Spleen (tissue), 11 donors: ENCODE measurements at regions not wholly inside any gene's neighbourhood (a gene's known extent, or its start where the extent isn't known, plus 50 kb on each side); places are given as distances from the start of the nearest gene placed in this dataset.

Experiments used
- DNase-seq: peaks from one replicate; pipeline ENCODE4 v3.0.0-alpha.2; 2020
- H3K27ac ChIP-seq, 8 donors: fragments of 200-600 bp; sonication (generic) in 7 of 8; 1 replicate in 4 of 8; 2 replicates in 4 of 8; pipeline versions ENCODE4 v1.5.0 to v1.8.0; 2016 to 2021; ENCODE audit warnings: inconsistent platforms in 4 of 8, mild to moderate bottlenecking in 4 of 8, moderate library complexity in 1 of 8
- H3K27me3 ChIP-seq, 7 donors: fragments of 200-600 bp; sonication (generic) in 6 of 7; replicated peaks in 1 of 7; 1 replicate in 4 of 7; 2 replicates in 3 of 7; pipeline versions ENCODE4 v1.5.0 to v1.8.0; 2016 to 2021; ENCODE audit warnings: inconsistent platforms in 3 of 7, mild to moderate bottlenecking in 1 of 7
- H3K36me3 ChIP-seq, 6 donors: fragments of 200-600 bp; sonication (generic) in 5 of 6; 1 replicate in 4 of 6; 2 replicates in 2 of 6; pipeline versions ENCODE4 v1.5.0 to v1.8.0; 2016 to 2021; ENCODE audit warnings: inconsistent platforms in 2 of 6
- H3K4me1 ChIP-seq, 6 donors: fragments of 200-600 bp; sonication (generic) in 5 of 6; 1 replicate in 3 of 6; 2 replicates in 3 of 6; pipeline versions ENCODE4 v1.5.0 to v1.8.0; 2016 to 2021; ENCODE audit warnings: inconsistent platforms in 3 of 6
- H3K4me3 ChIP-seq, 8 donors: fragments of 200-600 bp; sonication (generic) in 7 of 8; 1 replicate in 4 of 8; 2 replicates in 4 of 8; pipeline versions ENCODE4 v1.5.0 to v1.8.0; 2016 to 2021; ENCODE audit warnings: inconsistent platforms in 4 of 8, mild to moderate bottlenecking in 4 of 8, moderate library complexity in 2 of 8
- H3K9me3 ChIP-seq, 8 donors: fragments of 200-600 bp; sonication (generic) in 7 of 8; 1 replicate in 4 of 8; 2 replicates in 4 of 8; pipeline versions ENCODE4 v1.5.0 to v1.8.0; 2016 to 2021; ENCODE audit warnings: inconsistent platforms in 4 of 8
- CTCF ChIP-seq, 11 experiments: fragments of 200-600 bp in 7 of 11; fragments of 450-650 bp in 4 of 11; sonication (generic) in 4 of 11; IDR thresholded peaks in 8 of 11; conservative IDR thresholded peaks in 3 of 11; 1 replicate in 7 of 11; 2 replicates in 4 of 11; pipeline versions ENCODE4 v1.4.0 to v1.8.0; 2016 to 2021; ENCODE audit warnings: antibody characterized with exemption in 11 of 11, inconsistent platforms in 4 of 11, mild to moderate bottlenecking in 1 of 11
- POLR2A ChIP-seq, 3 donors: fragments of 450-650 bp; IDR thresholded peaks; one replicate each; pipeline ENCODE4 v1.5.1; 2017; ENCODE audit warnings: antibody characterized with exemption in 3 of 3, mild to moderate bottlenecking in 1 of 3
- POLR2AphosphoS5 ChIP-seq, 3 donors: sonication (generic); formaldehyde crosslinking; IDR thresholded peaks; one replicate each; pipeline ENCODE4 v1.5.1; 2017; ENCODE audit warnings: antibody characterized with exemption in 3 of 3
- WGBS, 5 donors: extraction: QIAGEN DNeasy Blood & Tissue Kit in 3 of 5; methylation state at CpG; one replicate each; pipeline versions ENCODE4 v1.1.5 to v1.1.7; 2013 to 2018; 5-methylcytosine and 5-hydroxymethylcytosine counted together
- intact Hi-C: fragments of 100-400 bp; cut with DNase I; formaldehyde crosslinking; loops from one replicate; pipeline ENCODE4 v1.15.0; 2023; ENCODE audit warnings: low total_unique reads
- donor health status: healthy with polysubstance abuse.
- donor health status: DM: no; HTN: no; CAD: no; lungs with moderate emphysema.
- donor health status: DM: no; HTN: no; CAD: no.
- donor health status: Bipolar disorder and iron deficiency.
- donor health status: healthy.
- donor health status: DM: no; HTN: no; CAD: no.
- donor health status: DM: yes; HTN: yes; CAD: no.

DNA sequence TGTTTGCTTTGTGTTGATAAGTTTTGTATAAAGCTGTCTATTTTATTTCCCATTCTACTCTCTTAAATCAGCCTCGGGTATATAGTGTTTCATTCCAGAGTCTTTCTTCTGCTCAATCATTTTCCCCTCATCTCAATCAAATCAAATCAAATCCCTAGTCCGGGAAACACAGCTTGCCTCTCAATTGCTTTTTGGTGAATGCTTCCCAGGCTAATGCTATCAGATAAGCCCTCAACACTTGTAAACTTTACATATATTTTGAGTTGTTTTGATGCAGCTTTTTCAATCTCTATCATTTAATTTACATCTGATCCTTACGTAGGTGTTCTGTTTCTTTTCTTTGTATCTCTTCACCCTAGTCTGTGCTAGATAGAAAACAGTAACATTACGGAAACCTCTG lies 416.7 kb upstream of the PDE3A start:
- intact Hi-C loops: no loop called here
- WGBS, 5 donors: 70 to 79% (median 72%) methylated on average over 4 of the region's 4 CpGs
- H3K27ac ChIP-seq: no peak overlapping the region
- no peak overlapping the region for H3K4me3 ChIP-seq
- TF ChIP-seq CTCF (IDR thresholded peaks at IDR 0.05 in 8 of 11, conservative IDR thresholded peaks at IDR 0.05 in 3 of 11) (no peak), POLR2AphosphoS5 (IDR thresholded peaks at IDR 0.05) (no peak), POLR2A (IDR thresholded peaks at IDR 0.05) (no peak)
- peaks cover 0 to 16% (median 0%) of the 10 kb centered on the region in 8 donors for H3K9me3 ChIP-seq
- no peaks in the 10 kb centered on the region for H3K4me1 ChIP-seq
- DNase-seq: no peak
- H3K27me3 ChIP-seq: no peaks in the 10 kb centered on the region
- no peaks in the 10 kb centered on the region for H3K36me3 ChIP-seq

GRCh38 chr12:19953734-19954133 lies 414.6 kb upstream of the PDE3A start:
- DNase-seq: no peak
- no peaks in the 10 kb centered on the region for H3K27me3 ChIP-seq
- no peaks in the 10 kb centered on the region for H3K4me1 ChIP-seq
- H3K36me3 ChIP-seq: no peaks in the 10 kb centered on the region
- TF ChIP-seq CTCF (IDR thresholded peaks at IDR 0.05 in 8 of 11, conservative IDR thresholded peaks at IDR 0.05 in 3 of 11) (no peak), POLR2A (IDR thresholded peaks at IDR 0.05) (no peak), POLR2AphosphoS5 (IDR thresholded peaks at IDR 0.05) (no peak)
- H3K27ac ChIP-seq: no peak overlapping the region
- no peak overlapping the region for H3K4me3 ChIP-seq
- intact Hi-C loops: no loop called here
- peaks cover 0 to 14% (median 0%) of the 10 kb centered on the region in 8 donors for H3K9me3 ChIP-seq
- 84 to 95% (median 91%) methylated on average over 1 of the region's 1 CpG for WGBS, 5 donors

- peaks cover 0 to 9% (median 0%) of the 10 kb centered on the region in 8 donors for H3K9me3 ChIP-seq
- no peak for DNase-seq
- no peak for TF ChIP-seq POLR2A (IDR thresholded peaks at IDR 0.05)
- TF ChIP-seq POLR2AphosphoS5 (IDR thresholded peaks at IDR 0.05): no peak
- TF ChIP-seq CTCF (IDR thresholded peaks at IDR 0.05 in 8 of 11, conservative IDR thresholded peaks at IDR 0.05 in 3 of 11): no peak
- H3K36me3 ChIP-seq: no peaks in the 10 kb centered on the region
- no peak overlapping the region for H3K4me3 ChIP-seq
- WGBS, 5 donors: 83 to 90% (median 89%) methylated on average over 4 of the region's 4 CpGs
- no peaks in the 10 kb centered on the region for H3K4me1 ChIP-seq
- H3K27ac ChIP-seq: no peak overlapping the region
- intact Hi-C loops: no loop called here
- H3K27me3 ChIP-seq: no peaks in the 10 kb centered on the region
Observed at GRCh38 chr12:19954163-19954562, 414.2 kb upstream of the PDE3A start.

DNA sequence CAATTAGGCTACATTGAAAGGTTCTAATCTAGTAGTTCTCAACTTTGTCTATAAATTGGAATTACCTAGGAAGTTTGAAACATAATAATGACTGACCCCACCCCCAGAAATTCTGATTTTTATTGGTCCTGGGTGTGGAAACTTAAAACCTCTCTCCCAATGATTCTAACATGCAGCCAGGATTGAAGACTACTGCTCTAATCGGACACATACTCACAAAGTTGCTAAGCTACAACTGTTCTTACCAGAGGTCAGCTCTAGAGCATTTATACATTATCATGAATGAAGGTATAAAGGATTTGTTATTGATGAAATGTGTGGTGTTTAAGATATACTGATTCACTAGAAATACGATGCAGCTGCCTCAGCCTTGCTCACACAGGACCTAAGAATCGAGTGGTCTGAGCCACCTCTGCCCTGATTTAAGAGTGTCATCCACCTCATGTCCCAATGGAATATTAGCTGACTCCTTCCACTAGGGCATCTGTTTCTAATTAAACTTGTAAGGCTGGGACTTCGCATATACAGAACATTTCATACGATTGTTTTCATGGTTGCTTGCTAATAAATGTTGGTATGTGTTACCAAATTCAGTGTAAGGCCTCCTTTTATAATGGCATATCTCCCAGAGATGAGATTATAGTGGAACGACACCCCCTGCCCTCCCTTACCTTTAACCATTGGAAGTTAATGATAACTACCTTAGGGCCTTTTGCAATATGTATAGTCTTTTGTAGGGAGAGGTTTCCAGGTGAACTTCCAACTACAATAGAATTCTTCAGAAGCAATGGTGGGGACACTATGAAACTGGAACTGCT lies 410.8 kb upstream of the PDE3A start:
- intact Hi-C loops: no loop called here
- H3K36me3 ChIP-seq: no peaks in the 10 kb centered on the region

More for the DNA sequence above, 410.8 kb upstream of the PDE3A start:
- Histone ChIP-seq H3K9me3 (no peaks in the 10 kb centered on the region), H3K27me3 (no peaks in the 10 kb centered on the region), H3K4me3 (no peak overlapping the region), H3K4me1 (no peaks in the 10 kb centered on the region), H3K27ac (no peak overlapping the region)
- no peak for DNase-seq
- TF ChIP-seq CTCF (IDR thresholded peaks at IDR 0.05 in 8 of 11, conservative IDR thresholded peaks at IDR 0.05 in 3 of 11): no peak
- TF ChIP-seq POLR2A (IDR thresholded peaks at IDR 0.05): no peak
- TF ChIP-seq POLR2AphosphoS5 (IDR thresholded peaks at IDR 0.05): no peak
- 59 to 87% (median 75%) methylated on average over 6 of the region's 6 CpGs for WGBS, 5 donors
